ENCODE measurements at regions not wholly inside any gene's neighbourhood (a gene's known extent, or its start where the extent isn't known, plus 50 kb on each side); places are given as distances from the start of the nearest gene placed in this dataset.

- no peak for TF ChIP-seq EZH2 (IDR thresholded peaks at IDR 0.05; ENCODE audit: insufficient read depth, poor library complexity, severe bottlenecking)
- no peak for TF ChIP-seq EZH2phosphoT487 (IDR thresholded peaks at IDR 0.05; ENCODE audit: insufficient read depth, low read depth)
Measured at GRCh38 chr6:134431421-134431859, 113.5 kb upstream of the SGK1 start.
